ENCODE measurements at regions not wholly inside any gene's neighbourhood (a gene's known extent, or its start where the extent isn't known, plus 50 kb on each side); places are given as distances from the start of the nearest gene placed in this dataset.

GRCh38 chr2:4618141-4618540 lies 914.8 kb downstream of the DCDC2C start:
- Histone ChIP-seq H3K4me1 (ENCODE audit: insufficient read depth, low read length) (no peaks in the 10 kb centered on the region), H3K9ac (ENCODE audit: low read depth, low read length) (no peak overlapping the region), H3K9me3 (ENCODE audit: insufficient read depth, low read length, severe bottlenecking) (no peaks in the 10 kb centered on the region), H3K79me2 (ENCODE audit: insufficient read depth, low read length) (no peaks in the 10 kb centered on the region), H3K27me3 (ENCODE audit: insufficient read depth, low read length, poor library complexity) (no peaks in the 10 kb centered on the region), H4K20me1 (ENCODE audit: insufficient read depth, low read length) (no peaks in the 10 kb centered on the region), H3K36me3 (ENCODE audit: insufficient read depth, low read length) (no peaks in the 10 kb centered on the region), H3K4me2 (ENCODE audit: insufficient read depth, low read length) (no peak overlapping the region), H2AFZ (ENCODE audit: low read depth, low read length) (no peak overlapping the region), H3K4me3 (ENCODE audit: low read depth in 1 of 2, low read length in 2 of 2) (no peak overlapping the region), H3K27ac (ENCODE audit: low read length) (no peak overlapping the region)
- ATAC-seq (ENCODE audit: insufficient read depth, low read depth): no peak
- DNase-seq: no peak
- TF ChIP-seq EZH2 (IDR thresholded peaks at IDR 0.05; ENCODE audit: borderline replicate concordance, low read depth, low read length, severe bottlenecking): no peak
- no peak for TF ChIP-seq CTCF (IDR thresholded peaks at IDR 0.05; ENCODE audit: borderline replicate concordance, extremely low read depth, low read length, poor library complexity, severe bottlenecking)

- DNase-seq (no peak), ATAC-seq (ENCODE audit: insufficient read depth, low read depth) (no peak)
- no peaks in the 10 kb centered on the region for H3K9me3 ChIP-seq (ENCODE audit: insufficient read depth, low read length, severe bottlenecking)
- no peak overlapping the region for H3K9ac ChIP-seq (ENCODE audit: low read depth, low read length)
- H3K79me2 ChIP-seq (ENCODE audit: insufficient read depth, low read length): no peaks in the 10 kb centered on the region
- no peak for TF ChIP-seq CTCF (IDR thresholded peaks at IDR 0.05; ENCODE audit: borderline replicate concordance, extremely low read depth, low read length, poor library complexity, severe bottlenecking)
- TF ChIP-seq EZH2 (IDR thresholded peaks at IDR 0.05; ENCODE audit: borderline replicate concordance, low read depth, low read length, severe bottlenecking): no peak
- no peak overlapping the region for H3K4me3 ChIP-seq (ENCODE audit: low read depth in 1 of 2, low read length in 2 of 2)
- no peaks in the 10 kb centered on the region for H3K36me3 ChIP-seq (ENCODE audit: insufficient read depth, low read length)
- no peaks in the 10 kb centered on the region for H3K4me1 ChIP-seq (ENCODE audit: insufficient read depth, low read length)
- no peak overlapping the region for H2AFZ ChIP-seq (ENCODE audit: low read depth, low read length)
- H3K4me2 ChIP-seq (ENCODE audit: insufficient read depth, low read length): no peak overlapping the region
- no peak overlapping the region for H3K27ac ChIP-seq (ENCODE audit: low read length)
- no peaks in the 10 kb centered on the region for H3K27me3 ChIP-seq (ENCODE audit: insufficient read depth, low read length, poor library complexity)
- no peaks in the 10 kb centered on the region for H4K20me1 ChIP-seq (ENCODE audit: insufficient read depth, low read length)
These were observed 915.4 kb downstream of the DCDC2C start for GRCh38 chr2:4618630-4619228.

- ATAC-seq (ENCODE audit: insufficient read depth, low read depth): 0 out of 3 replicates have a peak, but pooled peaks have one; percentile 40
These were observed 925.7 kb downstream of the DCDC2C start for GRCh38 chr2:4628998-4629501.

More at GRCh38 chr2:4628998-4629501, 925.7 kb downstream of the DCDC2C start:
- Histone ChIP-seq H3K79me2 (ENCODE audit: insufficient read depth, low read length) (no peaks in the 10 kb centered on the region), H3K27ac (ENCODE audit: low read length) (no peak overlapping the region), H2AFZ (ENCODE audit: low read depth, low read length) (no peak overlapping the region), H3K9ac (ENCODE audit: low read depth, low read length) (no peak overlapping the region), H4K20me1 (ENCODE audit: insufficient read depth, low read length) (no peaks in the 10 kb centered on the region), H3K4me2 (ENCODE audit: insufficient read depth, low read length) (no peak overlapping the region), H3K36me3 (ENCODE audit: insufficient read depth, low read length) (no peaks in the 10 kb centered on the region), H3K27me3 (ENCODE audit: insufficient read depth, low read length, poor library complexity) (no peaks in the 10 kb centered on the region), H3K4me3 (ENCODE audit: low read depth in 1 of 2, low read length in 2 of 2) (no peak overlapping the region), H3K9me3 (ENCODE audit: insufficient read depth, low read length, severe bottlenecking) (no peaks in the 10 kb centered on the region), H3K4me1 (ENCODE audit: insufficient read depth, low read length) (no peaks in the 10 kb centered on the region)
- no peak for TF ChIP-seq CTCF (IDR thresholded peaks at IDR 0.05; ENCODE audit: borderline replicate concordance, extremely low read depth, low read length, poor library complexity, severe bottlenecking)
- TF ChIP-seq EZH2 (IDR thresholded peaks at IDR 0.05; ENCODE audit: borderline replicate concordance, low read depth, low read length, severe bottlenecking): no peak
- DNase-seq: peak; percentile 9

All from DND-41 (cell line).